NB4 (cell line): ENCODE measurements at regions not wholly inside any gene's neighbourhood (a gene's known extent, or its start where the extent isn't known, plus 50 kb on each side); places are given as distances from the start of the nearest gene placed in this dataset.
"Not testable (repeated sequence)": the region's sequence is repeated elsewhere in the genome, so short reads cannot be mapped to it uniquely, and the experiment has no call there.

ENCODE experiments used
- POLR2A ChIP-seq: IDR thresholded peaks from 2 replicates; pipeline ENCODE4 v1.6.1; 2011; ENCODE audit warnings: mild to moderate bottlenecking; ENCODE audit not compliant: insufficient read length; ENCODE audit errors: extremely low read depth
- TF ChIP-seq, protein P1 (sequence below): IDR thresholded peaks from one replicate; pipeline ENCODE4 v1.5.1; 2012; ENCODE audit warnings: low read depth, low read length
- TF ChIP-seq, protein P2 (sequence below): IDR thresholded peaks from 2 replicates; pipeline ENCODE4 v1.6.1; 2011; ENCODE audit warnings: low read depth, low read length

DNA sequence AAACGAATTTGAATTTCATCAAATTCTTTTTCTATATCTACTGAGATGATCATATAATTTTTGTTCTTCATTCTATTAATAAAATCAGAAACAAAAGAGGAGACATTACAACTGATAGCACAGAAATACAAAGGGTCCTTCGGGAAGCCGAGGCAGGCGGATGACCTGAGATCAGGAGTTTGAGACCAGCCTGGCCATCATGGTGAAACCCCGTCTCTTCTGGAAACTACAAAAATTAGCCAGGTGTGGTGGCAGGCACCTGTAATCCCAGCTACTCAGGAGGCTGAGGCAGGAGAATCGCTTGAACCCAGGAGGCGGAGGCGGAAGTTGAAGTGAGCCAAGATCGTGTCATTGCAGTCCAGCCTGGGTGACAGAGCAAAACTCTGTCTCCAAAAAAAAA, 113.4 kb downstream of the PMAIP1 start:
- not testable (repeated sequence) for TF ChIP-seq POLR2A
- TF ChIP-seq, protein P1, sequence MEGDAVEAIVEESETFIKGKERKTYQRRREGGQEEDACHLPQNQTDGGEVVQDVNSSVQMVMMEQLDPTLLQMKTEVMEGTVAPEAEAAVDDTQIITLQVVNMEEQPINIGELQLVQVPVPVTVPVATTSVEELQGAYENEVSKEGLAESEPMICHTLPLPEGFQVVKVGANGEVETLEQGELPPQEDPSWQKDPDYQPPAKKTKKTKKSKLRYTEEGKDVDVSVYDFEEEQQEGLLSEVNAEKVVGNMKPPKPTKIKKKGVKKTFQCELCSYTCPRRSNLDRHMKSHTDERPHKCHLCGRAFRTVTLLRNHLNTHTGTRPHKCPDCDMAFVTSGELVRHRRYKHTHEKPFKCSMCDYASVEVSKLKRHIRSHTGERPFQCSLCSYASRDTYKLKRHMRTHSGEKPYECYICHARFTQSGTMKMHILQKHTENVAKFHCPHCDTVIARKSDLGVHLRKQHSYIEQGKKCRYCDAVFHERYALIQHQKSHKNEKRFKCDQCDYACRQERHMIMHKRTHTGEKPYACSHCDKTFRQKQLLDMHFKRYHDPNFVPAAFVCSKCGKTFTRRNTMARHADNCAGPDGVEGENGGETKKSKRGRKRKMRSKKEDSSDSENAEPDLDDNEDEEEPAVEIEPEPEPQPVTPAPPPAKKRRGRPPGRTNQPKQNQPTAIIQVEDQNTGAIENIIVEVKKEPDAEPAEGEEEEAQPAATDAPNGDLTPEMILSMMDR: not testable (repeated sequence)
- TF ChIP-seq, protein P2, sequence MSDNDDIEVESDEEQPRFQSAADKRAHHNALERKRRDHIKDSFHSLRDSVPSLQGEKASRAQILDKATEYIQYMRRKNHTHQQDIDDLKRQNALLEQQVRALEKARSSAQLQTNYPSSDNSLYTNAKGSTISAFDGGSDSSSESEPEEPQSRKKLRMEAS: not testable (repeated sequence)
